OCI-LY1 (cell line): ENCODE measurements at regions not wholly inside any gene's neighbourhood (a gene's known extent, or its start where the extent isn't known, plus 50 kb on each side); places are given as distances from the start of the nearest gene placed in this dataset.

ENCODE experiments used
- EZH2 ChIP-seq: fragments of 200-600 bp; sonication (generic), shearing (Covaris generic); IDR thresholded peaks from 2 replicates; pipeline ENCODE4 v1.8.0; 2017; ENCODE audit warnings: borderline replicate concordance, mixed run types, mild to moderate bottlenecking, antibody characterized with exemption, low read length, moderate library complexity, mixed read lengths
- TF ChIP-seq, protein P1 (sequence below): fragments of 200-600 bp; sonication (generic), shearing (Covaris generic); IDR thresholded peaks from 2 replicates; pipeline ENCODE4 v1.5.1; 2017; ENCODE audit warnings: mild to moderate bottlenecking, antibody characterized with exemption, low read length, moderate library complexity, mixed read lengths

- TF ChIP-seq, protein P1, sequence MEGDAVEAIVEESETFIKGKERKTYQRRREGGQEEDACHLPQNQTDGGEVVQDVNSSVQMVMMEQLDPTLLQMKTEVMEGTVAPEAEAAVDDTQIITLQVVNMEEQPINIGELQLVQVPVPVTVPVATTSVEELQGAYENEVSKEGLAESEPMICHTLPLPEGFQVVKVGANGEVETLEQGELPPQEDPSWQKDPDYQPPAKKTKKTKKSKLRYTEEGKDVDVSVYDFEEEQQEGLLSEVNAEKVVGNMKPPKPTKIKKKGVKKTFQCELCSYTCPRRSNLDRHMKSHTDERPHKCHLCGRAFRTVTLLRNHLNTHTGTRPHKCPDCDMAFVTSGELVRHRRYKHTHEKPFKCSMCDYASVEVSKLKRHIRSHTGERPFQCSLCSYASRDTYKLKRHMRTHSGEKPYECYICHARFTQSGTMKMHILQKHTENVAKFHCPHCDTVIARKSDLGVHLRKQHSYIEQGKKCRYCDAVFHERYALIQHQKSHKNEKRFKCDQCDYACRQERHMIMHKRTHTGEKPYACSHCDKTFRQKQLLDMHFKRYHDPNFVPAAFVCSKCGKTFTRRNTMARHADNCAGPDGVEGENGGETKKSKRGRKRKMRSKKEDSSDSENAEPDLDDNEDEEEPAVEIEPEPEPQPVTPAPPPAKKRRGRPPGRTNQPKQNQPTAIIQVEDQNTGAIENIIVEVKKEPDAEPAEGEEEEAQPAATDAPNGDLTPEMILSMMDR = no peak
- no peak for TF ChIP-seq EZH2
Observed at GRCh38 chr6:81979329-81979728, 226.8 kb upstream of the TENT5A start.
